Fibroblast of lung (primary cell): ENCODE measurements at regions not wholly inside any gene's neighbourhood (a gene's known extent, or its start where the extent isn't known, plus 50 kb on each side); places are given as distances from the start of the nearest gene placed in this dataset.

Experiments used
- DNase-seq, 2 donors: peaks; one replicate each; pipeline versions ENCODE4 v3.0.0 to v3.0.0-alpha.2; 2010; ENCODE audit warnings: low read depth in 2 of 2
- H2AFZ ChIP-seq: 2 replicates; pipeline ENCODE4 v1.5.1; 2012; ENCODE audit warnings: low read length, control low read depth, inconsistent platforms
- H3K27ac ChIP-seq: 2 replicates; pipeline ENCODE4 v1.5.1; 2011; ENCODE audit warnings: low read length, control low read depth; ENCODE audit not compliant: insufficient read depth
- H3K27me3 ChIP-seq: 2 replicates; pipeline ENCODE4 v1.5.1; 2011; ENCODE audit warnings: mild to moderate bottlenecking, low read length; ENCODE audit not compliant: control insufficient read depth, insufficient read depth
- H3K36me3 ChIP-seq: 2 replicates; pipeline ENCODE4 v1.5.1; 2011; ENCODE audit warnings: low read length; ENCODE audit not compliant: control insufficient read depth, insufficient read depth
- H3K4me1 ChIP-seq: 2 replicates; pipeline ENCODE4 v1.5.1; 2011; ENCODE audit warnings: low read length; ENCODE audit not compliant: control insufficient read depth, insufficient read depth; ENCODE audit errors: extremely low read depth
- H3K4me2 ChIP-seq: 2 replicates; pipeline ENCODE4 v1.5.1; 2011; ENCODE audit warnings: low read length, control low read depth; ENCODE audit not compliant: insufficient read depth; ENCODE audit errors: extremely low read depth
- H3K4me3 ChIP-seq, 4 experiments: fragments of 200-600 bp in 1 of 4; sonication (generic) in 1 of 4; replicated peaks in 1 of 4; 2 replicates each; pipeline ENCODE4 v1.5.1; 2011 to 2016; ENCODE audit warnings: low read length in 4 of 4, low read depth in 3 of 4, mild to moderate bottlenecking in 3 of 4, control low read depth in 2 of 4, inconsistent platforms in 1 of 4, mixed read lengths in 1 of 4; ENCODE audit not compliant: insufficient read depth in 1 of 4; ENCODE audit errors: control extremely low read depth in 1 of 4
- H3K79me2 ChIP-seq: 2 replicates; pipeline ENCODE4 v1.5.1; 2012; ENCODE audit warnings: mild to moderate bottlenecking, low read length, inconsistent platforms; ENCODE audit not compliant: control insufficient read depth, insufficient read depth
- H3K9ac ChIP-seq: 2 replicates; pipeline ENCODE4 v1.5.1; 2011; ENCODE audit warnings: mild to moderate bottlenecking, low read length, control low read depth; ENCODE audit not compliant: insufficient read depth
- H3K9me3 ChIP-seq: 2 replicates; pipeline ENCODE4 v1.5.1; 2012; ENCODE audit warnings: low read depth, low read length; ENCODE audit not compliant: control insufficient read depth, insufficient read depth
- H4K20me1 ChIP-seq: 2 replicates; pipeline ENCODE4 v1.5.1; 2011; ENCODE audit warnings: low read length; ENCODE audit not compliant: control insufficient read depth, insufficient read depth; ENCODE audit errors: extremely low read depth
- EZH2 ChIP-seq: IDR thresholded peaks from 2 replicates; pipeline ENCODE4 v1.5.1; 2012; ENCODE audit warnings: low read length, control low read depth, mild to moderate bottlenecking; ENCODE audit errors: missing control alignments
- TF ChIP-seq, protein P1 (sequence below), 2 donors: IDR thresholded peaks in 1 of 2; conservative IDR thresholded peaks in 1 of 2; 1 replicate in 1 of 2; 2 replicates in 1 of 2; pipeline ENCODE4 v1.5.1; 2011 to 2012; ENCODE audit warnings: low read length in 2 of 2, control low read depth in 1 of 2, inconsistent platforms in 1 of 2, low read depth in 1 of 2, mild to moderate bottlenecking in 1 of 2

DNA sequence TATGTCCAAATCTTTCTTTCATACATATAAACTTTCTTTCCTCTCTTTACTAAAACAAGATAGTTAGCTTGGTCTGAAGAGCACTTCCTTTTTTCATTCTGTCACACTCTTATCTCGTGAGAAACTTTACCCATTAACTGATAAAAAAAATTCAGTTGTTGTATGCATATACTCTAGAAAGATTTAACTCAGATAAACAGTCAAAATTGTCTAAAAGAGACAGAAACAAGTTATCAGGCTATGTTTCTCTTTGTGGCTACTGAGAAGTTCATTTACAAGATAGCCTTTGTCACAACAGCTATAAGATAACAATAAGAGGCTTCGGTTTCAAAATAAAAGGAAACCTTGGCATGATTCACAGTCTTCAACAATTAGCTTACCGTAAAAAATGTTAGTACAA is 235.7 kb upstream of the ATP10A start:
- no peaks in the 10 kb centered on the region for H4K20me1 ChIP-seq
- H3K9ac ChIP-seq: no peak overlapping the region
- no peaks in the 10 kb centered on the region for H3K27me3 ChIP-seq
- TF ChIP-seq, protein P1, sequence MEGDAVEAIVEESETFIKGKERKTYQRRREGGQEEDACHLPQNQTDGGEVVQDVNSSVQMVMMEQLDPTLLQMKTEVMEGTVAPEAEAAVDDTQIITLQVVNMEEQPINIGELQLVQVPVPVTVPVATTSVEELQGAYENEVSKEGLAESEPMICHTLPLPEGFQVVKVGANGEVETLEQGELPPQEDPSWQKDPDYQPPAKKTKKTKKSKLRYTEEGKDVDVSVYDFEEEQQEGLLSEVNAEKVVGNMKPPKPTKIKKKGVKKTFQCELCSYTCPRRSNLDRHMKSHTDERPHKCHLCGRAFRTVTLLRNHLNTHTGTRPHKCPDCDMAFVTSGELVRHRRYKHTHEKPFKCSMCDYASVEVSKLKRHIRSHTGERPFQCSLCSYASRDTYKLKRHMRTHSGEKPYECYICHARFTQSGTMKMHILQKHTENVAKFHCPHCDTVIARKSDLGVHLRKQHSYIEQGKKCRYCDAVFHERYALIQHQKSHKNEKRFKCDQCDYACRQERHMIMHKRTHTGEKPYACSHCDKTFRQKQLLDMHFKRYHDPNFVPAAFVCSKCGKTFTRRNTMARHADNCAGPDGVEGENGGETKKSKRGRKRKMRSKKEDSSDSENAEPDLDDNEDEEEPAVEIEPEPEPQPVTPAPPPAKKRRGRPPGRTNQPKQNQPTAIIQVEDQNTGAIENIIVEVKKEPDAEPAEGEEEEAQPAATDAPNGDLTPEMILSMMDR (conservative IDR thresholded peaks at IDR 0.05 in 1 of 2, IDR thresholded peaks at IDR 0.05 in 1 of 2; ENCODE audit: low read depth in 1 of 2, low read length in 2 of 2): no peak
- TF ChIP-seq EZH2: no peak
- no peaks in the 10 kb centered on the region for H3K36me3 ChIP-seq
- H3K79me2 ChIP-seq: no peaks in the 10 kb centered on the region
- DNase-seq: no peak
- H3K9me3 ChIP-seq: no peaks in the 10 kb centered on the region
- no peak overlapping the region for H3K4me3 ChIP-seq
- H3K4me2 ChIP-seq: no peak overlapping the region
- no peaks in the 10 kb centered on the region for H3K4me1 ChIP-seq
- H2AFZ ChIP-seq: no peak overlapping the region
- H3K27ac ChIP-seq: no peak overlapping the region

DNA sequence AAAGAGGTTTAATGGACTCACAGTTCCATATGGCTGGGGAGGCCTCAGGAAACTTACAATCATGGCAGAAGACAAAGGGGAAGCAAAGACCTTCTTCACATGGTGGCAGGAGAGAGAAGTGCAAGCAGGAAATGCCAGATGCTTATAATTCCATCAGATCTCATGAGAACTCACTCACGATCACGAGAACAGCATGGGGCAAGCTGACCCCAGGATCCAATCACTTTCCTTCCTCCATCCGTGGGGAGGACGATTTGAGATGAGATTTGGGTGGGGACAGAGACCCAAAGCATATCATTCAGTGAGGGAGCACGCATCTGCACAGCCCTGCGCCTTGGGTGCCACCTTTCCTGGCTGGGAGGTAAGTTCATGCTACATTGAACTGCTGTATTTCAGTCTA is 234.1 kb upstream of the ATP10A start:
- no peak for TF ChIP-seq EZH2
- TF ChIP-seq, protein P1 (conservative IDR thresholded peaks at IDR 0.05 in 1 of 2, IDR thresholded peaks at IDR 0.05 in 1 of 2; ENCODE audit: low read depth in 1 of 2, low read length in 2 of 2): no peak
- Histone ChIP-seq H4K20me1 (no peaks in the 10 kb centered on the region), H3K4me2 (no peak overlapping the region), H3K9ac (no peak overlapping the region), H3K79me2 (no peaks in the 10 kb centered on the region), H3K9me3 (no peaks in the 10 kb centered on the region), H3K27me3 (no peaks in the 10 kb centered on the region), H3K4me1 (no peaks in the 10 kb centered on the region), H3K36me3 (no peaks in the 10 kb centered on the region), H3K4me3 (no peak overlapping the region), H3K27ac (no peak overlapping the region), H2AFZ (no peak overlapping the region)
- DNase-seq: no peak

DNA sequence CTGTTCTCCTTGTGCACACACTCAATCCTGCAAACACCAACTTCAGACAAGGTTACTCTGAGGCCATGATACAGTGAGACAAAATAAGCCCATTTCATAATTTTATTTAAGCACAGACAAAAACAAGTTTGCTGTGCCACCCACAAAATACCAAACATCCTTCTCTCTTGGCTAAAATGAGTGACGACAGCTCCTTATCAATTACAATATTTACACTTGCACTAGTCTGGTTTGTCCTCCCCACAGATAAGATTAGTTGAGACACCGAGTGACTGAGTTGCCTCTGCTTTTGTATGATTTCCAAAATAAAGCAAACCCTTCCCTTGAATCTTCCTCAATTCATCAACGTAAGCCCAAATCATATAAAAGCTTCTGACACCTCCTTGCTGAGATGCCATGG is 233.5 kb upstream of the ATP10A start:
- Histone ChIP-seq H3K36me3 (no peaks in the 10 kb centered on the region), H3K4me1 (no peaks in the 10 kb centered on the region), H3K9me3 (no peaks in the 10 kb centered on the region), H3K9ac (no peak overlapping the region), H3K4me3 (no peak overlapping the region), H3K27ac (no peak overlapping the region), H4K20me1 (no peaks in the 10 kb centered on the region), H3K4me2 (no peak overlapping the region), H3K27me3 (no peaks in the 10 kb centered on the region), H2AFZ (no peak overlapping the region), H3K79me2 (no peaks in the 10 kb centered on the region)
- DNase-seq: no peak
- TF ChIP-seq, protein P1 (conservative IDR thresholded peaks at IDR 0.05 in 1 of 2, IDR thresholded peaks at IDR 0.05 in 1 of 2; ENCODE audit: low read depth in 1 of 2, low read length in 2 of 2): no peak
- no peak for TF ChIP-seq EZH2
